ENCODE measurements at regions not wholly inside any gene's neighbourhood (a gene's known extent, or its start where the extent isn't known, plus 50 kb on each side); places are given as distances from the start of the nearest gene placed in this dataset.

- TF ChIP-seq POLR2A (IDR thresholded peaks at IDR 0.05; ENCODE audit: low read length) (no peak), GATA1 (IDR thresholded peaks at IDR 0.05; ENCODE audit: low read depth, low read length) (no peak)
Measured at GRCh38 chr15:77866596-77867125, 210.8 kb downstream of the TBC1D2B start.
